ENCODE measurements at regions not wholly inside any gene's neighbourhood (a gene's known extent, or its start where the extent isn't known, plus 50 kb on each side); places are given as distances from the start of the nearest gene placed in this dataset.

- Histone ChIP-seq H3K36me3 (ENCODE audit: control insufficient read depth in 1 of 2, insufficient read depth in 2 of 2, low read length in 2 of 2) (no peaks in the 10 kb centered on the region), H3K4me3 (replicated peaks in 1 of 2; ENCODE audit: low read depth in 1 of 2, low read length in 2 of 2) (no peak overlapping the region), H3K9me3 (ENCODE audit: control insufficient read depth in 1 of 2, insufficient read depth in 1 of 2, low read depth in 1 of 2, low read length in 2 of 2) (peaks cover 0 to 3% of the 10 kb centered on the region in 2 experiments; a peak in 1 of 4 replicates), H2AFZ (ENCODE audit: low read depth, low read length, poor library complexity, severe bottlenecking) (no peak overlapping the region), H3K4me1 (ENCODE audit: control insufficient read depth in 1 of 2, insufficient read depth in 2 of 2, low read length in 2 of 2) (no peaks in the 10 kb centered on the region), H4K20me1 (ENCODE audit: insufficient read depth) (no peaks in the 10 kb centered on the region), H3K4me2 (ENCODE audit: low read length) (no peak overlapping the region), H3K9ac (ENCODE audit: low read length) (no peak overlapping the region), H3K27me3 (ENCODE audit: insufficient read depth, low read length) (no peaks in the 10 kb centered on the region), H3K79me2 (ENCODE audit: insufficient read depth, low read length) (no peaks in the 10 kb centered on the region), H3K27ac (ENCODE audit: low read depth, low read length) (no peak overlapping the region), H3K9me2 (ENCODE audit: insufficient read depth) (no peaks in the 10 kb centered on the region)
- BruUV-seq (replicated peaks) = no TSS peak
- ATAC-seq = no peak
- POLR2A ChIA-PET = no interaction called here
- no peak for DNase-seq (ENCODE audit: low read depth, low spot score)
- intact Hi-C loops (cut with micrococcal nuclease) = loop anchor here (10.0 kb wide), 1 partner anchor 426 kb away; no protein-coding TSS in a partner anchor
- RAD21 ChIA-PET (ENCODE audit: low non-redundant PET in 1 of 2, low total read pairs in 2 of 2, uncharacterized antibody in 2 of 2, unreplicated experiment in 2 of 2) = no interaction called here
- TF ChIP-seq RAD21 (IDR thresholded peaks at IDR 0.05; ENCODE audit: low read depth) = no peak
- TF ChIP-seq CBX3 (IDR thresholded peaks at IDR 0.05; ENCODE audit: low read depth) = no peak
- no peak for TF ChIP-seq EGR1 (IDR thresholded peaks at IDR 0.05; ENCODE audit: low read depth)
- TF ChIP-seq YY1 (IDR thresholded peaks at IDR 0.05; ENCODE audit: extremely low read depth, insufficient replicate concordance, low read depth, low read length) = no peak
- TF ChIP-seq ZBTB33 (IDR thresholded peaks at IDR 0.05; ENCODE audit: extremely low read depth, insufficient replicate concordance, low read length) = no peak
- no peak for TF ChIP-seq CEBPB (IDR thresholded peaks at IDR 0.05; ENCODE audit: low read depth)
- no peak for TF ChIP-seq ZNF274 (IDR thresholded peaks at IDR 0.05; ENCODE audit: low read depth, low read length)
- TF ChIP-seq EZH2 (IDR thresholded peaks at IDR 0.05) = no peak
- TF ChIP-seq POLR2AphosphoS5 (IDR thresholded peaks at IDR 0.05; ENCODE audit: low read depth, low read length) = no peak
- no peak for TF ChIP-seq ATF3 (IDR thresholded peaks at IDR 0.05)
- TF ChIP-seq SP1 (IDR thresholded peaks at IDR 0.05; ENCODE audit: low read depth) = no peak
- TF ChIP-seq SIN3A (IDR thresholded peaks at IDR 0.05; ENCODE audit: low read depth) = no peak
- no peak for TF ChIP-seq SRF (IDR thresholded peaks at IDR 0.05; ENCODE audit: low read depth)
- TF ChIP-seq MAX (IDR thresholded peaks at IDR 0.05) = no peak
- TF ChIP-seq JUND (IDR thresholded peaks at IDR 0.05) = no peak
- TF ChIP-seq POLR2A (IDR thresholded peaks at IDR 0.05; ENCODE audit: borderline replicate concordance, extremely low read depth, insufficient read depth, insufficient read length) = no peak
- TF ChIP-seq CTCF (IDR thresholded peaks at IDR 0.05 in 2 of 3, conservative IDR thresholded peaks at IDR 0.05 in 1 of 3; ENCODE audit: borderline replicate concordance in 1 of 3, insufficient read depth in 1 of 3, low read depth in 2 of 3, low read length in 2 of 3) = no peak
- TF ChIP-seq EZH2phosphoT487 (IDR thresholded peaks at IDR 0.05; ENCODE audit: borderline replicate concordance) = no peak
- no peak for TF ChIP-seq TCF7L2 (IDR thresholded peaks at IDR 0.05; ENCODE audit: borderline replicate concordance, extremely low read depth, insufficient read depth, insufficient read length)
- TF ChIP-seq ELF1 (IDR thresholded peaks at IDR 0.05; ENCODE audit: borderline replicate concordance, low read depth) = no peak
- CTCF ChIA-PET = no interaction called here
Measured at GRCh38 chr6:21300439-21300838, 293.1 kb upstream of the SOX4 start.

Data from HCT116 (cell line).